Body of pancreas (tissue), 4 donors: ENCODE measurements at regions not wholly inside any gene's neighbourhood (a gene's known extent, or its start where the extent isn't known, plus 50 kb on each side); places are given as distances from the start of the nearest gene placed in this dataset.

Source experiments
- POLR2A ChIP-seq, 3 donors: fragments of 450-650 bp; IDR thresholded peaks; one replicate each; pipeline ENCODE4 v1.6.1; 2016; ENCODE audit warnings: antibody characterized with exemption in 3 of 3, mild to moderate bottlenecking in 2 of 3
- TF ChIP-seq, protein P1 (sequence below), 7 experiments: fragments of 450-650 bp in 4 of 7; fragments of 200-600 bp in 3 of 7; sonication (generic) in 3 of 7; IDR thresholded peaks; one replicate each; pipeline ENCODE4 v1.5.1; 2016 to 2019; ENCODE audit warnings: antibody characterized with exemption in 7 of 7

DNA sequence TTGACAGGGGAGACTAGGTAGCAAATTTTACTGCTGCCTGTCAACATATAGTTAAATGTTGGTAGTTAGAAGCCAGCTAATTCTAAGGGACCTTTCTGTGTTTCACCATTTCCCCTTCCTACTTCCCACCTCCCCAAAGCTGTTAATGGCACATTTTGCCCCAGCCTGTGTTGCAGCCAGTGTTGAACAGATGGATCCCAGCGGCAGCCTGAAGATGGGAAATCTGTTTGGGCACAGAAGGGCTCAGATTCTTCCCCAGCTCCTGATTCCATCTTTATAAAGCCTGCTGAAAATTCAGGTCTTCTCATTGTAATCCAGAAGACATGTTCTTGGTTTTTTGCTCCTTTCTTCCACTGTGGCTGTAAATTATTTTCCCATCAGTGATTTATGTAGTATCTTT lies 89.0 kb downstream of the SPRY1 start:
- TF ChIP-seq, protein P1, sequence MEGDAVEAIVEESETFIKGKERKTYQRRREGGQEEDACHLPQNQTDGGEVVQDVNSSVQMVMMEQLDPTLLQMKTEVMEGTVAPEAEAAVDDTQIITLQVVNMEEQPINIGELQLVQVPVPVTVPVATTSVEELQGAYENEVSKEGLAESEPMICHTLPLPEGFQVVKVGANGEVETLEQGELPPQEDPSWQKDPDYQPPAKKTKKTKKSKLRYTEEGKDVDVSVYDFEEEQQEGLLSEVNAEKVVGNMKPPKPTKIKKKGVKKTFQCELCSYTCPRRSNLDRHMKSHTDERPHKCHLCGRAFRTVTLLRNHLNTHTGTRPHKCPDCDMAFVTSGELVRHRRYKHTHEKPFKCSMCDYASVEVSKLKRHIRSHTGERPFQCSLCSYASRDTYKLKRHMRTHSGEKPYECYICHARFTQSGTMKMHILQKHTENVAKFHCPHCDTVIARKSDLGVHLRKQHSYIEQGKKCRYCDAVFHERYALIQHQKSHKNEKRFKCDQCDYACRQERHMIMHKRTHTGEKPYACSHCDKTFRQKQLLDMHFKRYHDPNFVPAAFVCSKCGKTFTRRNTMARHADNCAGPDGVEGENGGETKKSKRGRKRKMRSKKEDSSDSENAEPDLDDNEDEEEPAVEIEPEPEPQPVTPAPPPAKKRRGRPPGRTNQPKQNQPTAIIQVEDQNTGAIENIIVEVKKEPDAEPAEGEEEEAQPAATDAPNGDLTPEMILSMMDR (IDR thresholded peaks at IDR 0.05): no peak
- no peak for TF ChIP-seq POLR2A (IDR thresholded peaks at IDR 0.05)
